HEK293 (cell line): ENCODE measurements at regions not wholly inside any gene's neighbourhood (a gene's known extent, or its start where the extent isn't known, plus 50 kb on each side); places are given as distances from the start of the nearest gene placed in this dataset.

Source experiments
- CTCF ChIP-seq: fragments of 450-650 bp; formaldehyde crosslinking; IDR thresholded peaks from 2 replicates; pipeline ENCODE4 v1.5.1; 2016; ENCODE audit warnings: missing biosample characterization, missing genetic modification characterization
- ELK4 ChIP-seq: IDR thresholded peaks from 2 replicates; pipeline ENCODE4 v1.6.1; 2011; ENCODE audit warnings: mild to moderate bottlenecking, low read depth, low read length, borderline replicate concordance
- SCRT2 ChIP-seq: fragments of 450-650 bp; formaldehyde crosslinking; IDR thresholded peaks from 2 replicates; pipeline ENCODE4 v1.5.1; 2016; ENCODE audit warnings: missing biosample characterization, missing genetic modification characterization
- TRIM28 ChIP-seq: IDR thresholded peaks from 2 replicates; pipeline ENCODE4 v1.6.1; 2011; ENCODE audit warnings: low read length, control low read depth, borderline replicate concordance
- ZEB2 ChIP-seq: fragments of 450-650 bp; formaldehyde crosslinking; IDR thresholded peaks from 2 replicates; pipeline ENCODE4 v1.5.1; 2016; ENCODE audit warnings: missing biosample characterization, missing genetic modification characterization
- ZNF24 ChIP-seq: fragments of 450-650 bp; formaldehyde crosslinking; IDR thresholded peaks from 2 replicates; pipeline ENCODE4 v1.5.1; 2016; ENCODE audit warnings: missing biosample characterization, missing genetic modification characterization
- ZNF558 ChIP-seq: fragments of 450-650 bp; formaldehyde crosslinking; IDR thresholded peaks from 2 replicates; pipeline ENCODE4 v1.5.1; 2016; ENCODE audit warnings: missing biosample characterization, missing genetic modification characterization
- ZNF629 ChIP-seq: fragments of 450-650 bp; formaldehyde crosslinking; IDR thresholded peaks from 2 replicates; pipeline ENCODE4 v1.5.1; 2017; ENCODE audit warnings: missing biosample characterization, missing genetic modification characterization
- ZNF837 ChIP-seq: fragments of 450-650 bp; formaldehyde crosslinking; IDR thresholded peaks from 2 replicates; pipeline ENCODE4 v1.5.1; 2016; ENCODE audit warnings: missing biosample characterization, missing genetic modification characterization

GRCh38 chrX:150050387-150050786 lies 112.1 kb upstream of the EOLA2 start:
- no peak for TF ChIP-seq ZEB2 (tag by site-specific recombination)
- no peak for TF ChIP-seq ZNF629 (tag by site-specific recombination)
- TF ChIP-seq ZNF24 (tag by site-specific recombination) = no peak
- TF ChIP-seq ZNF837 (tag by site-specific recombination) = no peak
- TF ChIP-seq TRIM28 = no peak
- TF ChIP-seq ELK4 = no peak
- no peak for TF ChIP-seq ZNF558 (tag by site-specific recombination)
- no peak for TF ChIP-seq CTCF (tag by site-specific recombination)
- no peak for TF ChIP-seq SCRT2 (tag by site-specific recombination)
